HT1080 (cell line): ENCODE measurements at regions not wholly inside any gene's neighbourhood (a gene's known extent, or its start where the extent isn't known, plus 50 kb on each side); places are given as distances from the start of the nearest gene placed in this dataset.

Source experiments
- DNase-seq: peaks from one replicate; pipeline ENCODE4 v3.0.0-alpha.2; 2015; ENCODE audit warnings: low read depth

GRCh38 chrX:38856670-38857265, 55.5 kb downstream of the MID1IP1 start:
- no peak for DNase-seq

- no peak for DNase-seq
Observed at GRCh38 chrX:38857736-38858523, 56.7 kb downstream of the MID1IP1 start.

GRCh38 chrX:38859602-38860001, 58.3 kb downstream of the MID1IP1 start:
- DNase-seq = peak; percentile 39

- no peak for DNase-seq
Observed at GRCh38 chrX:38860106-38861013, 59.1 kb downstream of the MID1IP1 start.

GRCh38 chrX:38861489-38861888, 60.2 kb downstream of the MID1IP1 start:
- no peak for DNase-seq

- no peak for DNase-seq
Observed at GRCh38 chrX:38862100-38862499, 60.8 kb downstream of the MID1IP1 start.

- no peak for DNase-seq
Observed at GRCh38 chrX:38864165-38864564, 62.9 kb downstream of the MID1IP1 start.

GRCh38 chrX:38868321-38868720, 67.1 kb downstream of the MID1IP1 start:
- no peak for DNase-seq

GRCh38 chrX:38868941-38869401, 67.7 kb downstream of the MID1IP1 start:
- DNase-seq = peak; percentile 41

GRCh38 chrX:38870361-38870895, 69.2 kb downstream of the MID1IP1 start:
- DNase-seq = no peak

GRCh38 chrX:38871129-38872029, 70.1 kb downstream of the MID1IP1 start:
- no peak for DNase-seq

- DNase-seq = no peak
Observed at GRCh38 chrX:38877366-38877765, 76.1 kb downstream of the MID1IP1 start.

GRCh38 chrX:38878641-38879340, 77.5 kb downstream of the MID1IP1 start:
- no peak for DNase-seq

- DNase-seq = peak; percentile 39
Observed at GRCh38 chrX:38879631-38880220, 78.5 kb downstream of the MID1IP1 start.

GRCh38 chrX:38880296-38880854, 79.1 kb downstream of the MID1IP1 start:
- DNase-seq = peak; percentile 31

- DNase-seq = no peak
Observed at GRCh38 chrX:38881066-38881465, 79.8 kb downstream of the MID1IP1 start.

GRCh38 chrX:38881727-38882126, 80.5 kb downstream of the MID1IP1 start:
- DNase-seq = no peak

GRCh38 chrX:38882894-38883626, 81.8 kb downstream of the MID1IP1 start:
- peak; percentile 92 for DNase-seq
